Ecto neural progenitor cell (in vitro differentiated cells): ENCODE measurements at regions not wholly inside any gene's neighbourhood (a gene's known extent, or its start where the extent isn't known, plus 50 kb on each side); places are given as distances from the start of the nearest gene placed in this dataset.

Experiments
- DNase-seq: peaks from one replicate; pipeline ENCODE4 v3.0.0-alpha.2; 2018; ENCODE audit warnings: low spot score

DNA sequence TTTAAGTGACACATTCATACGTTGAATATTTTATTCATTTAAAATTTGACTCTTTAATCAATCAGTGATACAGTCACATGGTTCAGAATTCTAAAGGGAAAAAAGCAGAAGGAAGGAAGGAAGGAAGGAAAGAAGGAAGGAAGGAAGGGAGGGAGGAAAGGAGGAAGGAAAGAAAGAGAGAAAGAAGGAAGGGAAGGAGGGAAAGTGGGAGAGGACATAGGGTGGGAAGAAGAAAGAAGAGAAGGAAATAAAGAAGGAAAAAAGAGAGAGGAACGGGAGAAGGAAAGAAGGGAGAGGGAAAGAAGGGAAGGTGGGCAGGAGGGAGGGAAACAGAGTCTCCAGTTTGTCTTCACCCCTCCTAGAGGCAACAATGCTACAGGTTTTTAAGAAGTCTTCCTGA lies 518.6 kb downstream of the MIAT start:
- DNase-seq: no peak

DNA sequence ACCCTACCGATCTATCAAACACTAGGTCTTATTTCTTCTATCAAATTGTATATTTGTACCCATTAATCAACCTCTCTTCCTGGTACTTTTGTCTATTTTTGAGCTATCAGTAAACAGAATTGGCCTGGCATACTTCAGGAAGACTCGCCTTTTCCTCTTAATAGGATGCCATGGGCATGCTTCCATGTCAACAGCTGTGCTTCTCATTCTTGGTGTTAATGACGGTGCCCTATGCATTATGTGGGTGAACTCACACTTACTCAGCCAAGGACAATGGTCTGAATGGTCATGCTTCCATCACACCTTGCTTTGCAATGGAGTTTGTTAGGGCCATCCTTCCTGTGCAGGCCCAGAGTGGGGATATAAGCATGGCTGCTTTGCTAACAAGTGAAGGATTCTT lies 521.8 kb downstream of the MIAT start:
- no peak for DNase-seq

DNA sequence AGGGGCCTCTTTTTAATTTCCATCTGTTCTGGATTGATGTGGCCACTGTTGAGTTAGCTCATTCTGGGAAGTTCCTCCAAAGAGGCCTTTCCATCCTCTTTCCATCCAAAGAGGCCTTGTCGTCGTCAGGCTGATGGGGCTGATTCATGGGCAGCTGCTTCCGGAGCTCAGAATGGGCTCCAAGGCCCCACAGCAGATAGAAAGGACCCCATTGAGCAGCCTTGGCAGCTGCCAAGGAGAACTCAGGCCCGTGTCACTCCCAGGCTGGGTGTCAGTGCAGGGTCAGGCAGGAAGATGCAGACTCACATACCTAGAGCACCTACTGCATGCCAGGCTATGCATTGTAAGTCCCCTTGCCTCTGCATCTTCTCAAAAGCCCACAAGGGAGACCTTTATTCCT lies 524.1 kb downstream of the MIAT start:
- DNase-seq: no peak

DNA sequence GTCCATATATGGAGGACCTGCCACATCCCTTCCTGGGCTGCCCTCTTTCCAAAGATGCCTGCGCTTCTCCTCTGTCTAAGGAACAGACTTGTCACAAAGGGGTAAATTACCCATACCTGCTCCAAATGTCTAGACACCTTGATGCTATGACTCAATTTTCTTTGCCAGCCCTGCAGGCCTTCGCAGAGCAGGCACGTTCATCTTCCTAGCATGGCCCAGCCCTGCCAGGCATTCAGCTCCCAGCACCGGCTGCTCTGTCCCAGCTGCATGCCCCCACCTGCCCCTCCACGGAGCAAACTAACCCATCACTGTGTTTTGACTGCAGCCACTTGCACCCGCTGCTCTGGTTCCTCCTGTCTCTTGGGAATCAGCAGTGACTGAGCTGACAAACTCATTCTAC lies 526.1 kb downstream of the MIAT start:
- no peak for DNase-seq

- no peak for DNase-seq
Observed at GRCh38 chr22:27185099-27185709, 527.8 kb downstream of the MIAT start.

GRCh38 chr22:27185760-27186302 lies 528.4 kb downstream of the MIAT start:
- DNase-seq: no peak

DNA sequence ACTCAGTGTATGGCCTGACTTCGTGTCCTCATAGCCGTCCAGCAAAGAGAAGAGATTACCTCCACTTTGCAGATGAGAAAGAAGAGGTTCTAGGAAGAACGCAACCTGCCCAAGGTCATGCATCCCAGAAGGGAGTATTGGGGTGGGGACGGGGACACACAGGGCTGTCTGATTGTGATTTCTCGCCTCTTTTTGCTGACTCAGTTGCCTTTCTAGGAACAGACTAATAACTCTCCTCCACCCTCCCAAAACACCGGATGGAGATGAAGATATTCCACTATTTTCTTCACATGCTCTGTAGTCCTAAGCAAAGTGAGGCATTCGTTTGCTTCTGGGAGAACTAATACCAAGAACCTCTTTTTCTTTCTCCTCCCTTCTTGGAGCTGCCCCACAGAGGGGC lies 529.3 kb downstream of the MIAT start:
- no peak for DNase-seq

GRCh38 chr22:27192135-27192829 lies 534.9 kb downstream of the MIAT start:
- no peak for DNase-seq

GRCh38 chr22:27193215-27193614 lies 535.8 kb downstream of the MIAT start:
- DNase-seq: no peak

GRCh38 chr22:27193636-27194035 lies 536.2 kb downstream of the MIAT start:
- DNase-seq: no peak

DNA sequence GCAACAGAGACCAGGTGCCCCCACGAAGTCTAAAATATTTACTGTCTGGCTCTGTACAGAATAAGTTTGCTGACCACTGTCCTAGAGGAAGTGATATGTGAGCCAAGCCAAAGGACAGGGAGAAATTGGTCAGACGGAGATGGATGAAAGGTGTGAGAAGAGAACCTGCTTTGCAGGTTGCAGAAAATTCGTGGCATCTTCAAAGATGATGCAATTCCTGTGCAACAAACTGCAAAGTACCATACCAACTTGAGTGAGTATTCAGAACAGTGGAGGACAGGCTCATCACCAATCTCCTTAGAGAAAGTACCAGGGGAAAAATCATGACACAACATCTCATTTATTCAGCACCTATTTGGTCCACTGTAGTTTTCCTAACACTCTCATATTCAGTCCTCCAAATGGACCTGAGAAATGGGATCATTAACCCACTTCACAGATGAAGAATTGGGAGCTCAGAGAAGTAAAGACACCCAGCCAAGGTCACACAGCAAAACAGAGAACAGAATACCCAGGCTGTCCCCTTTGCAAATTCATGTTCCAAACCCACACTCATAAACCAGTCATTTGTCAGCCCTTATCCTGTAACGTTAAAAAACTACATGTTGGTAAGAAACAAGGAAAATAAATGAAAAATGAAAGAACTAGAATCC lies 536.8 kb downstream of the MIAT start:
- no peak for DNase-seq

DNA sequence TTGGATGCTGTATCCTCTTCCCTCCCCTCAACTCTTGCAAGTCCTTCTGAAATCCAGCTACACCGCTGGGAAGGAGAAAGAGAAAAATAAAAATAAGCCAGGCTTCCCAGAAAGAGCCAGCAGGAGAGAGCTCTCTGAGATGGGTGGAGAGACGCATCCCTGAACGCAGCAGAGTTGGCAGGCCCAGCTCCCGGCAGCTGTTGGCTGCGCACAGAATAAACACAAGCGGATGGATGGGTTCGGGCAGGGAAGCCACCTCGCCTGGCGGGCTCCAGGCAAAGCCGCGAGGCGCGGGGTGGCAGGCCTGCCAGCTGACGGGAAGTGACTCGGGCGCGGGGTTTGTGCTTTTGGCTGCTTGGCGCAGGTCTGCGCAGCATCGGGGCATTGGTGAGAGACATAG lies 537.7 kb downstream of the MIAT start:
- DNase-seq: no peak

GRCh38 chr22:27195494-27195893 lies 538.1 kb downstream of the MIAT start:
- DNase-seq: no peak

- no peak for DNase-seq
Observed at GRCh38 chr22:27196606-27197005, 539.2 kb downstream of the MIAT start.

GRCh38 chr22:27197052-27197451 lies 539.7 kb downstream of the MIAT start:
- DNase-seq: no peak

DNA sequence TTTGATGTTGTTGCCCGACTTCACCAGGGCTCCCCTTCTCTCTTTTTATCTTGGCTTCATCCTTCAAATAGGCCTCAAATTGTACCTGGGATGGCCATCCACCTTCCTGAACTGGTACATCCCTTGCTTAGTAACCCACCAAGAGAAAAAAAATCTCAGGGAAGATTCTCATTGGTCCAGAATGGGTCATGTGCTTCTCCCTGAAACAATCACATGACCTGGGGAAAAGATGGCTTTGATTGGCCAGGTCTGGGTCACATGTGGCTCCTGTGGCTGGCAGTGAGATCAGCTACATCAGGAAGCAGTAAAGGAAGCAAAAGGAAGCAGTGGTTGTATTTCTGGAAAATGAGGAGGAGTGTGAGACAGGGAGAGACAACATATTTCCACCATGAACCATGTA lies 540.2 kb downstream of the MIAT start:
- no peak for DNase-seq

DNA sequence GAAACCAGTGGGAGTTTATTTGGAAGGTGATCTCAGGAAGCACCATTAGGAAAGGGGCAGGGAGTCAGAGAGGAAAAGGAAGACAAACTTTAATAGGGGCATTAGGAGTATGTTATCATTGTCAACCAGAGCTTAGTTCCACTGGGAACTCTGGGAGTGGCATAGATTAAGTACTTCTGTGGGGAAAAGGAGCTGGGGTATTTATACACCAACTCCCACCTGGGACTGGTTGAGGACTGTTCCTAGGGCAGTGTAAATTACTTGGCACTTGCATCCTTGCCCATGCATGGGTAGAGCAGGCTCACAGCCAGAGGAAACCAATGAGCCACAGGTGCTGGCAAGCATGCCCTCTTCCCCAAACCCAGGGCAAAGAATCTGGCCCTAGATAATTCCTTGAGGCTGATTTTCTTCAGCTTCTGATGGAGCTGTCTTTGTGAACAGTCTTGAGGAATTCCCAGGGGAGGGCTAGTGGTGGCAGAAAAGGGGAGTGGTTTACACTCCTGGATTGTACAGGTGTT lies 541.2 kb downstream of the MIAT start:
- DNase-seq: no peak

DNA sequence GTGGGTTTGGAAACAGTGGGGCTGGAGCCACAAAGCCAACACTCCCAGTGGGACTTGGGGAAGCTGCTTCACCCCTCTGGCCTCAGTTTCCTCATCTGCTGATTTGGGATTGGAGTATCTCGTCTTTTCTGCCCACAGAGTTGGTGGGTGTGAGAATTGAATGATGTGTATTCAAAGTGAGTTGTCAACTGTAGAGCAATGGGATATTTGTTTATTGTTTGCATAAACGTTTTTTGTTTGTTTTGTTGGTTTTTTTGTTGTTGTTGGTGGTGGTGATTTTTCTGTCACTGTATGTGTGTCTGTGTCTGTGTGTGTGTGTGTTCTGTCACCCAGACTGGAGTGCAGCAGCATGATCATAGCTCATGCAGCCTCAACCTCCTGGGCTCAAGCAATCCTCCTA lies 542.0 kb downstream of the MIAT start:
- DNase-seq: no peak

DNA sequence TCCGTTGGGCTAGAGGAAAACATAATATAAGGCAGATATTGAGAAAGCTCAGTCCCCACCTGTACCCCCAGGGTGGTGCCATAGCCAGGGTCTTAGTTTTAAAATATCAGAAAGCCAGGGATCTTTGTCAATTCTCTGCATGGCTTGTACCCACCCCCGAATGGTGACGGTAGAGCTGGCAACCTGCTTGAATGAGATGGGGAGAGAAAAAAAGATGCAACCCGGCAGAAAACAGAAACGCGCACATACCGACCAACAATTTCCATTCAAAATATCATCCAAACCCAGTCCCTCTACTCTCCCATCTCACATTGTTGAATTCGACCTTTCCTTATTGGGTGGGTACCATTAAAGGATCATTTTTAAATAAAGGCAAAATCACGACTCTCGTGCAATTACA lies 543.9 kb downstream of the MIAT start:
- DNase-seq: no peak

- DNase-seq: no peak
Observed at GRCh38 chr22:27201741-27202140, 544.4 kb downstream of the MIAT start.

DNA sequence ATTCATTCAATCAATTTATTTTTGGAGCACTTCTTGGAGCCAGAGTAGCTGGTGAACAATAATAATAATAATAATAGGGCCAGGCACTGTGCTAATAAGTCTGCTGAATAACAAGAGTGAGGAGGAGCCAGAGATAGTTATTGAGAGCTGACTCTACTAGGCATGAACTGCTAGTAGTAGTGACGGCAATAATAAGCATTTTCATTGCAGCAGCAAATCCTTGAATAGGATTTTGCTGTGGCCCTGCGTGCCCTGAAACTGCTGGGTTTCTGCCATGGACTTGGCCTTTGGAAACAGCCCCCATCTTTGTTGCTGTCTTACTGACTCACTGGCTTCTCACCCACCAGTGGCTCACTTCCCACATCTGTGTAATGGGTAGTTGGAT lies 545.9 kb downstream of the MIAT start:
- DNase-seq: no peak

- no peak for DNase-seq
Observed at GRCh38 chr22:27204280-27204679, 546.9 kb downstream of the MIAT start.

DNA sequence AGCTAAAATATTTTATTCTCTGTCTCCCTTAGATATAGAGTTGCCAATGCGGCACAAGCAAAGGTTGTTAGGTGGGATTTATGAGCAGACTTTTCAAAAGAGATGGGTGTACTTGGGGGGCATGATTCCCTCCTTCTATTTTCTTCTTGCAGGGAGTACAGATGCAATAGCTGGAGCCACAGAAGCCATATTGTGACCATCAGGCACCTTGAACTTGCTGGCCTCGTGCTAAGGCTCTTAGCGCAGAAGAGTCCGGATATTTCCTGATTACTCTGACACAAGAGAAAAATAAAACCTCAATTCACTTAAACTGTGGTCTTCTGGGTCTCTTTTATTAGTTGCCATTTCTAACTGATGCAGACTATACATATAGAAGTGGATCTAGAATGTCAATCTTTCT lies 547.4 kb downstream of the MIAT start:
- no peak for DNase-seq
